OCI-LY3 (cell line): ENCODE measurements at regions not wholly inside any gene's neighbourhood (a gene's known extent, or its start where the extent isn't known, plus 50 kb on each side); places are given as distances from the start of the nearest gene placed in this dataset.

Experiments used
- EZH2phosphoT487 ChIP-seq: fragments of 200-600 bp; shearing (Covaris generic); IDR thresholded peaks from 2 replicates; pipeline ENCODE4 v1.6.1; 2018; ENCODE audit warnings: antibody characterized with exemption, mixed run types, low read depth
- TF ChIP-seq, protein P1 (sequence below): fragments of 200-600, 300-600 bp; sonication (generic); IDR thresholded peaks from 2 replicates; pipeline ENCODE4 v1.5.1; 2014; ENCODE audit warnings: antibody characterized with exemption, low read length, low read depth

DNA sequence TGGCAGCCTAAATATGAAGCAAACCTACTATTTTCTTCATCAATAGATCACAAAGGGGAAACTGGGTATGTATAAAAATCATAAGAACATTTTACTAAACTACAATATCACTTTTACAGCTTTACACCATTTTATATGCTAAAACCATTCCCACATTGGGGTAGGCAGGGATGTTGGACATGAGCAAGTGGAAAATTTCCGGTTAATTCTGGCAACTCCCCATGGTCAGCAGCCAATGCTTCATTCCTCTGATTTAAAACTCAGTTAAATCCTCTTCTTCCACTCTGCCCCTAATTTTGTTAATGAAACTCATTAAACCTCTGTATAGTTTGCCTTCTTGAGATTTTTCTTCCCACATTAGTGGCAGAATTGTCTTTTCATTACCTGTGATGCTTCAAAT, 552.5 kb upstream of the NECTIN3 start:
- TF ChIP-seq, protein P1, sequence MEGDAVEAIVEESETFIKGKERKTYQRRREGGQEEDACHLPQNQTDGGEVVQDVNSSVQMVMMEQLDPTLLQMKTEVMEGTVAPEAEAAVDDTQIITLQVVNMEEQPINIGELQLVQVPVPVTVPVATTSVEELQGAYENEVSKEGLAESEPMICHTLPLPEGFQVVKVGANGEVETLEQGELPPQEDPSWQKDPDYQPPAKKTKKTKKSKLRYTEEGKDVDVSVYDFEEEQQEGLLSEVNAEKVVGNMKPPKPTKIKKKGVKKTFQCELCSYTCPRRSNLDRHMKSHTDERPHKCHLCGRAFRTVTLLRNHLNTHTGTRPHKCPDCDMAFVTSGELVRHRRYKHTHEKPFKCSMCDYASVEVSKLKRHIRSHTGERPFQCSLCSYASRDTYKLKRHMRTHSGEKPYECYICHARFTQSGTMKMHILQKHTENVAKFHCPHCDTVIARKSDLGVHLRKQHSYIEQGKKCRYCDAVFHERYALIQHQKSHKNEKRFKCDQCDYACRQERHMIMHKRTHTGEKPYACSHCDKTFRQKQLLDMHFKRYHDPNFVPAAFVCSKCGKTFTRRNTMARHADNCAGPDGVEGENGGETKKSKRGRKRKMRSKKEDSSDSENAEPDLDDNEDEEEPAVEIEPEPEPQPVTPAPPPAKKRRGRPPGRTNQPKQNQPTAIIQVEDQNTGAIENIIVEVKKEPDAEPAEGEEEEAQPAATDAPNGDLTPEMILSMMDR = no peak
- TF ChIP-seq EZH2phosphoT487 = no peak
